CD1c-positive myeloid dendritic cell (primary cell): ENCODE measurements at regions not wholly inside any gene's neighbourhood (a gene's known extent, or its start where the extent isn't known, plus 50 kb on each side); places are given as distances from the start of the nearest gene placed in this dataset.
"Not testable (repeated sequence)": the region's sequence is repeated elsewhere in the genome, so short reads cannot be mapped to it uniquely, and the experiment has no call there.

Source experiments
- DNase-seq: peaks from one replicate; pipeline ENCODE4 v3.0.0-alpha.2; 2016; ENCODE audit errors: extremely low spot score

DNA sequence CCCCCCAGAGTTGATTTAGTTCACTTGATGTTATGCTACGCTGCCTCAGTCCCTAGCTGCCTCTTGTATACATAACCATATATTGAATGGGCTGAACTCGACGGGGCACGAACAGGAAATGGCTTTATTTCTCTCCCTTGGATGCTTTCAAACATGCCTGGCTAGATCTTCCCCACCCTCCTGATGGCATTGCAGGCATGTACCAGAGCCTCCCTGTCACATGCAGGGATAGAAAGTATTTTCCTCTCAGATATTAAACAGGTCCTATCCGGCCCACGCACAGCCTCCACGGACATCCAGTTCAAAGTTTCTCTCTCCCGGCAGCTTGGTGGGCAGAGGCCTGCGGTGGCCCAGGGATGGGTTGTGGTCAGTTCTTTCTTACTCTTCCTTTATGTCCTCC is 422.1 kb downstream of the RPS24 start:
- no peak for DNase-seq

DNA sequence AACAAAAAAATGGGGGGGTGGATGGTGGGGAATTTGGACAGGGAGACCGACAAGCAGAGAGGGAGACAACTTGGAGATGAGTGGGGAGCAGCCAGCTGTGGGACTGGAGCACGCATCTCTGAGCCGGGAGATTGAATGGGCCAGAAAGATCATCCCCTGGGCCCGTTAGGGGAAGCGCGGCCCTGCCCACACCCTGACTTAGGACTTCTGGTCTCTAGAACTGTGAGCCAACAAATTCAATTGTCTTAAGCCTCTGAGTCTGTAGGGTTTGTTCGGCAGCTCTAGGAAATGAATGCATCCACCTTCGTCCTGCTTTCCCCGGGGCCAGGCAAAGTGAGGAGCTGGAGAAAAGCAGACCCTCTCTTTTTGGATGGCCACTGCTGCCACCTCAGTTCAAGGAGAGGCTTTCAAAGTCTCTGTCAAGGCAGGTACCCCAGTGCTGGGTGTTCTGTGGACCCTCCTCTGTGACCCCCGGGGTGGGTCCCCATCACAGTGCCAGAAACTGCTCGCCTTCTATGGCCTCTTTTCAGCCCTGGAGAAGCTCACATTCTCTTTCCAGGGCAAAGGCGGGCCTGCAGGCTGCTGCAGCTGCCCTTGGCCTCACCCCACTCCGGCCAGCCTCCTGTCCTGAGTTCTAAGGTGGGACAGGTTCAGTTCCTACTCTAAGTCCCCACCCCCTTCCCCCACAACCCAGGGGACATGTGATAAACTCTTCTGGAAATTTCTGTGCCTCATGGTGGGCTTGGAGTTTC is 423.2 kb downstream of the RPS24 start:
- DNase-seq = no peak

DNA sequence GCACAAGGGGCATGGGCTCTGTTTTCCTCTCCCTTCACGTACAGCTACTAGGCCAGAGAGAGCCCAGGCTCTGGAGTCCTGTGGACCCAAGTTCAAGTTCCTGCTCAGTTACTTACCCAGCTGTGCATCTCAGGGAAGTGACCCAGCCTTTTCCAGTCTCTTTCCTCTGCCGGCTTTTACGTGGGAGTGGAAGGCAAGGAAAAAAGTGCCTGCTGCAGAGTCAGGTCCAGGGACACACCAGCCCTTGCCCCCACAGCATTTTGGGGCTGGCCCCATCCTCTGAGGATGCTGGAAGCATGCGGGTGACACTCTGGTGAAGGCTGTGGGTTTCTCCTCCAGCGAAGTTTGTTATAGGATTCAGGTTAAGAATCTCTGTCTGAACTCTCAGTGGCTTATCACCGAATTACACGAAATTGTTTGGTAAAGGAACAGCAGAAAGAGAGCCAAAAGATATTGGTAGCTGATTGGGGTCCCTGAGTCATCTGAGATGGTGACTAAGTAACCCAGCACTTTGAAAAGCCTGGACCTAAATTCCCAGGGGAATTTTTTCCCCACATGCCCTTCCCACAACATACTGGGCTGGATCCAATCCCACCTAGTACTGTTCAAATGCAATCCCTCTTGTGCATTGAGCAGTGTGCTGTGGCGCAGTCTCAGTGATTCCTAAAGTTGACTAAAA is 424.3 kb downstream of the RPS24 start:
- no peak for DNase-seq

DNA sequence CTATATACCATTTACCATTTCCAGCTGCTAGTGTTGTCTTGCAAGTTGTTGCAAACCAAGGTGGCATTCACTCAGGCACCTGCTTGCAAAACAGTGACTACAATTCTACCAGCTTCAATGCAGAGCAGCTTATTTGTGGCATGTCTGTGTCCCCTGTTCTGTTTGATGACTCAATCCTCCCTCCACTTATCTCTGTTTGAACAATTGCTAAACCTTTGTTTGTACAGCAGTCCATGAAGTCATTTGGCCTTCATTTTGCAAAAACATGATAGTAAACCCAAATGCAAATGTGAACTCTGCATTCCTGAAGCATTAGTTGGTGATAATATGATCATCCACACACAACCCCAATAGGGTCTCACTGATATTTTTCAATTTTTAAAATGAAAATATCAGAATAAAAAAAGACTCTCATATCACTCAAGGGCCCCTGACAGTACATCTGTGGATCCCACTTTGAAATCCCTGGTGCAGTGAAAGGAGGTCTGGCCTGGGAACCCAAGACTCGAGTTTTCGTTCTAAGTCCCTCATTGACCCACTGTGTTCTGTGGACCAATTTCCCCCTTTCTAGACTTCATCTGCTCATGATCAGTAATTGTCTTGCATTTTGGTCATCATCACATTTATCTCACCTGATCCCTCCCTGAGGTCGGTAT is 425.4 kb downstream of the RPS24 start:
- DNase-seq = no peak

DNA sequence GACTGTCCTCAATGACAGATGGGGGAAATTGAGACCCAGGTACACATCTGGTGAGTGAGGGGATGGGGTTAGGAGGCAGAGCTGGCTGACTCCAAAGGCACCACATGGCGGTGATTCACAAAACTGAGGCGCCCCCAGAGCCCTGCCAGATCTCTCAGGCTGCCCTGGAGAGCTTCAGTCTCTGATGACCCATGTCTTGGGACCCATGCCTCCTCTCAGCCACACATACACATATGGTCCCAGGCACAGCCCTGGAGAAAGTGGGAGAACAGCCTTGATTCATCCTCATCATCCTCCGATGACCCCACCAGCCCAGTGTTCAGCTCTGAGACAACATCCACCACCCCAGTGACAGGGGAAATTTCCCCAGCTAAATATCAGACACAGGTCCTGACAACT is 426.0 kb downstream of the RPS24 start:
- no peak for DNase-seq

DNA sequence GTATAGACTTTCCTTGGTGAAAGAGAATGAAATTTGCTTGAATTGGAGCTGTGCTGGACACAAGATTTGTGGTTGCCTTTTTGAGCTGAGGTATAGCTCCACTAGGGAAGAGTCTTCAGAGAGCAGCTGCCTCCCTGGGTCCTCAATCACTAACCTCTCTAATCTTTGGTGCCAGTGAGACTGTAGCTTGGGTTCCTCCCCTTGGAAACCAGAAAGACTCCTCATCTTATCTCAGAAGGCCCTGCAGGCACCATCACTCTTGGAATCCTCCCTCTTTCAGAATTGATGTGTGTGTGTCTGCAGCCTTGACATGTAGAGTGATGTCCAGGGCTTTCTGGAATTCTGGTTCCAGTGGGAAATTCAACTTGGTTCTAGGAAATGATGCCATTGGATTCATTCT is 426.5 kb downstream of the RPS24 start:
- DNase-seq = no peak

DNA sequence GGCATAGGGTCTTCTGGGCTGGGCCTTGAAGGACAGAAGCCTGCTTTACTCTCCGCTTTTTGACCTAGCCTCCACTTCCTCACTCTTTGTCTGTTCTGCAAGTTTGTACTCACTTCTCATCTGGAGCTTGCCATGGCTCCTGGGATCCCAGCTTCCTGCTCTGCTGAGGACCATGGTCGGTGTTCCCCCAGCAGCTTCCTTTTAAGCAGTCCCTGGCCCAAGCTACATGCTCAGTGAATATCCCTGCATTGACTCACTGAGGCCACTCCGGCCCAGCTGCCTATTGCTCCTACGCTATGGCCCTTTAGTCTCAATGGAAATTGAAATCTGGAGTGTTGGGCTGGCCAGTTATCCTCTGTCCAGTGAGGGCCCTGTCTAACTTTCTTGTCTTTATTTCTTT is 427.7 kb downstream of the RPS24 start:
- DNase-seq = no peak

DNA sequence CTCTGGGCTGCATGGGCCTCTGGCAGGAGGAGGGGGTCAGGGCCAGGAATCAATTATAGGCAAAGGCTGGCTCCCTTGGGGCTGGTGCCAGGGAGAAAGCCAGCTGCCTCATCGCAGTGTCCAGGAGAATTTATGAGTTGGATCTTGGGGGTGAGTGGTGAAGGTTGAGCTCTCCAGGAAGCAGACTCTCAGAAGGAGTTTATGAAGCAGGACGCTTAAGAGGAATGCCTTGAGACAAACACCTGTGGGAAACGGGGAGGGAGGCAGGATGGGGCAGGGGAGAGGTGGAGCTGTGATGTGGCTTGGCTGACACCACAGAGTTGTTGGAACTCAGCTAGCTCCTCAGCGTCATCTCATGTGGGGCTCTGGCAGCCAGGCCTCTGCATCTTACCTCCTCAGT is 428.5 kb downstream of the RPS24 start:
- no peak for DNase-seq

DNA sequence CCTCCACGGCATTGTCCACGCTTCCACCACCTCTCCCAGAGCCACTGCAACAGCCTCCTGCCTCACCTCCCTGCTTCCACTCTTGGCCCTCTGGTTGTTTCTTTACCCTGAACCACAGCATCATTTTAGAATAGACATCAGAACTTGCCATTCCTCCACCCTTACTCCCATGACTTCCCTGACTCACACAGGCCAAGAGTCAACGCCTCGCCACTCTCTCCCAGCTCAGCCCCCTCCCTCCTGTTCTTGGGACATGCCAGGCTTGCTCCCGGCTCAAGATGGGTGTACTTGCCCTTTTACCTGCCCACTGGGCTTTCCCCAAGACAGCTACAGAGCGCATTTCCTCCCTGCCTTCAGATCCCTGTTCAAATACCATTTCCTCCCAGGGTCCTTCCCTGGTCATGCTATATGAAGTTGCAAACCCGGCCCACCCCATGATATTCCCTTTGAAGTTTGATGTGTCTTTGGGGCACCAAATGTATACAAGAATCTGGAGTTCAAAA is 429.1 kb downstream of the RPS24 start:
- DNase-seq = no peak

DNA sequence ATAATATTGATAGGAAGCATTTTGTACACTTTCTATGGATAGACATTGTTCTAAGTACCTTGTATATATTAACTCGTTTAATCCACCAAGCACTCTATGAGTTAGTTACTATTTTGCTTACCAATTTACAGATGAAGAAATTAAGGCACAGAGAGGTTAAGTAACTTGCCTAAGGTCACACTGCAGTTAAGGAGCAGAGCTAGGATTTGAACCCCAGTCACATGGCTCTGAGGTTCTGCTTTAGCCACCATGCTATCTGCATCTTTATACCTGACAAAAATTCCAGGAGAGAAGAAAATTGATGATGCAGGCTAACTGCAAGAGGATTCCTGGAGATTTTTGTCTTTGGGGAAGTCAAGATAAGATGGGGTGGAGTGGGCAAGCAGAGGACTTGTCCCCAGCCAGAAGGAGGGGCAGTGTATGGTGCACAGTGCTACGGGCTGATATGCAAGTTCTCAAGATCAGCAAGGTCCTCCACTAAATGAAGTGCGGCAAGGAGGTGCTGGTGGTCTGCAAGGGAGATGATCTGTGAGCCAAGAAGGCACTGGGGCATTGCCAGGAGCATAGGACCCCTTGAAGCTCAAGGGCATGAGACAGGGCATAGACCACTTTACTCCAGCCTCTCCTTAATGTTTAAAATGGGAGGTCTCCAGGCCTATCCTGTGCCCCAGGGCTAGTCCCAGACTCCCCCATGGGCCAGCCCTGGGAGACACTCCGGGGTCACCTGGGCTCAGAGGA is 430.6 kb downstream of the RPS24 start:
- DNase-seq = no peak

DNA sequence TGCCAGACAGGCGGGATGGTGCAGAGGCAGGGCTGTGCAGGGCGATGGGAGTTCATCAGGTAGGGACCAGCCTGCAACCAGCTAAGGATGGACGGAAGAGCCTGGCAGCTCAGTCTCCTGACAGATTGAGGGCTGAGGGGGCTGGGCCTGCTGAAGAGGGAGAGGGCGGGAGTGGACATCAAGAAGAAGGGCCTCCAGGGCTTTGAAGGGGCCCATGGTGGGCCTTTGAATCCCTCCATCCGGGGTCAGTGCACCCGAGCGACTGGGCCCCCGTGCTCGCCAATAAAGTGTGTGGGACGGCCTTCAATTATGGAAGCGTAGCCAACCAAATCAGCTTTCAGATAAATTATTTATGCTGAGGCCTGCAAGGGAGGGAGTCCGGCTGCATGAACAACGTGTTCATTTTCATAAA is 431.2 kb downstream of the RPS24 start:
- no peak for DNase-seq

DNA sequence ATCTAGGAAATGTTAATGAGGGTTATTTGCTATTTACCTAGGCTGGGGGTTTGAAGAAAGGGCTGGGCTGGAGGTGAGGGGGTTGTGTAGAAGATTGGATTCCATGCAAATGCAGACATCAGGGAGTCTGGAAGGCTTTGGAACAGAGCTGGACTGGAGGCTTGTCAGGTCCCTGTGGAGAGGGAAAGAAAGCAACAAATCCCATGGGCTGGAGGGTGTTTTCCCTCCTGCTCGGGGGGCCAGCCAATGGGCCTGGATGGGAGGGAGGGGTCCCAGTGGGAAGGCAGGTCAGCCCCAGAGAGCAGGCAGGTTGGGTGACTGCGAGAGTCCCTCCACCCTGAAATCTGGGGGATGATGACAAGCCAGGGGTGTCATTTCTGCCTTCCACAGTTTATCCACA is 431.8 kb downstream of the RPS24 start:
- DNase-seq = no peak

DNA sequence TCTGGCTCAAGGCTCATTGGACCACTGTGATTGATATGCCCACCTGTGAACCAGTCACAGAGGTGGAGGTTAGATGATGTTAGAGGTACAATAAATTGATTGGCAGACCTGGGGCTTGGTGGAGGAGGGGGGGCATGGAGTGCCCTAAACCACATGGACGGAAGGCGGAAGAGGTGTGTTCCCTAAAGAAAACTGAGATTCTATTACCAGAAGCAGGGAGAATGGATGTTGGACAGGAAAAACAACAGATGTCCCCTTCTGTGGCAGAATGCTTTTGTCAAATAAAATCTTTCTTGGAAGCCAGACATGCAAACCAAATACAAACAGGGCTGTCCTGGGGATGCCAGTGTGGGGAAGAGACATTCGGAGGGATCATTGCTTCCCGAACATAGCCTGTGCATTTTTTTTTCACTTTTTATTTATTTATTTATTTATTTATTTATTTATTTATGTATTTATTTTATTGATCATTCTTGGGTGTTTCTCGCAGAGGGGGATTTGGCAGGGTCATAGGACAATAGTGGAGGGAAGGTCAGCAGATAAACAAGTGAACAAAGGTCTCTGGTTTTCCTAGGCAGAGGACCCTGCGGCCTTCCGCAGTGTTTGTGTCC is 433.9 kb downstream of the RPS24 start:
- DNase-seq = no peak

DNA sequence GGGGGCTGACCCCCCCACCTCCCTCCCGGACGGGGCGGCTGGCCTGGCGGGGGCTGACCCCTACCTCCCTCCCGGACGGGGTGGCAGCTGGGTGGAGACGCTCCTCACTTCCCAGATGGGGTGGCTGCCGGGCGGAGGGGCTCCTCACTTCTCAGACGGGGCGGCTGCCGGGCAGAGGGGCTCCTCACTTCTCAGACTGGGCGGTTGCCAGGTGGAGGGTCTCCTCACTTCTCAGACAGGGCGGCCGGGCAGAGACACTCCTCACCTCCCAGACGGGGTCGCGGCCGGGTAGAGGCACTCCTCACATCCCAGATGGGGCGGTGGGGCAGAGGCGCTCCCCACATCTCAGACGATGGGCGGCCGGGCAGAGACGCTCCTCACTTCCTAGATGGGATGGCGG is 435.1 kb downstream of the RPS24 start:
- DNase-seq = not testable (repeated sequence)

DNA sequence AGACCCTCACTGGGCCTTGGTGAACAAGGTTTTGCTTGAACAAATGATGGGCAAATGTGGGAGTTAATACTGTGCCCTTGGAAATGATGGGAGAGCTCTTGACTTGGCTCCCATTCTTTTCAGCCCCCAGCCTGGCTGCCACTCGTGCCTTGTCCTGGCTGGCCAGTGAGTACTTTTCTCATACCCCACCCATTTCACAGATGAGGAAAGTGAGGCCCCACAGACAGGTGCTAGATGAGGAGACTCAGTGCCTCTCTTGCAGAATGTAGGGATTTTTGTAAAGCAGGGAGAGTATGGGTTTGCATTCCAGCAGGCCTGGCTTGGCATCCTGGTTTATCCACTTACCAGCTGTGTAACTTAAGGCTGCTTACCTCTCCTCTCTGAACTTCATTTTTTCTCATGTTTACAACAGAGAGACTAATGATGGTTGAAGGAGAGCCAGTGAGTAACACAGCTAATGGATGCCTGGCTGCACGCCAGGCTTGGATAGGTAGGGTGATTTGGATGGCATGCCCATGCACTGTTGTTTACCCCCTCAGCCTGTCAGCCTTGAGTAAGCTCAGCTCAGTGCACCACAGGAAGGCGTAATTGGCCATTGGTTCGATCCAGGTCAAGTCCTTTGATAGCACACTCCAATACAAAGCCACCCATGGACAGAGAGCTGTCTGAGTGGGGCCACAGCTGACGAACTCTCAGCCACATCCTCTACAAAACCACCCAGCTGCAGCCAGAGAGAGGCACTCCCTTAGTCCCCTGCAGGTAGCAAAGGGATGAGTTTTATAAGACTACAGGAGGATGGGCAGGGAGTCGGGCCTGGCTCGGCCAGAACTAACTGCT is 436.8 kb downstream of the RPS24 start:
- no peak for DNase-seq

DNA sequence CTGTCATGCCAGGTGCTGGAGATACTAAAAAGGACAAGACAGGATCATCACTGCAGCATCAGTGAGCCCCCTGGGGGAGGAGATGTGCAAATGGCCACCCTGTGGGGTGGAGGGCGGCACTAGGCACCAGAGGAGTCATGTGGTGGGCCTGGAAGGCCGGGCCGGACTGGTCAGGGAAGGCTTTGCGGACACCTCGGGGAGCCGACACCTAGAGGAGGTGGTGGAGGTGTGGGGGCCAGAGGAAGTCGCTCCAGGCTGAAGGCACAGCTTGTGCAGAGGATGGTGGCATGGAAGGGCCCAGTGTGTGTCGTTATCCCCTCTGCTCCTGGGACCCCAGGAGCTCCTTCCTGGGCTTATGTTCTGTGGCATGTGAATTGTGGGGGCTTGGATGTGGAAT is 437.7 kb downstream of the RPS24 start:
- DNase-seq = no peak

DNA sequence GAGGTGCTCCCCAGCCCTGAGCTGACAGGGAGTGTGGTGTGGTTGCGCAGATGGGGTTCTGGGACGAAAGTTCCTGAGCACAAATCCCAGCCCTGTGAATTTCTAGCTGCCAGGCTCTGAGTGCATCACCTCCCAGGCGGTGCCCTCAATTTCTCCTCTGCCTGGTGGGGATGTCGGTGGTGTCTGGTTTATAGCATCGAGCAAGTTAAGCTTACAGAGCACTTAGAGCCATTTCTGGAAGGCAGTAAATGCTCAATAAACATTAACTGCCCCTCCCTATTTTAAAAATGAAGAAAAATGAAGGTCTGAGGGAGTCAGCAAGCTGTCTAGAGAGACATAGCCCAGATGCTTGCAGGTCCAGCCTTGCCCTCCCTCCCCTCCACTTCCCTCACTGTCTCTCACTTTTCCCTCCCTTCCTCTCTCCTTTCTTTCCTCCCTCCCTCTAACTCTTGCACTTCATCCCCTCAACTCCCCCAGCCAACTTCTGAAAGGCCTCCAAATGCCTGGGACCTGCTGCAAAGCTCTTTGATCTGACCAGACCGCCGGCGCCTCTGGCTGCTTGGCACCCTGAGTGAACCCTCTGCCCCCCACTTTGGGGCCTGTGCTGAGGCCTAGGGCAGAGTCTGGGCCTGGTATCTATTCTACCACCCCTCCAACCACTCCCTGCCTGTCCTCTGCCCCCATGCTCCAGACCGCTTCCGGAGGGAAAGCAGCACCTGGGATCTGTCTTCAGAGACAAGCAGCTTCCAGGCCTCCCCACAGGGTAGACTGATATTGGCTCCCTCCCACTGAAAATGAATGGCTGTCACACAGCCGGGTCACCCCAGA is 438.3 kb downstream of the RPS24 start:
- no peak for DNase-seq

DNA sequence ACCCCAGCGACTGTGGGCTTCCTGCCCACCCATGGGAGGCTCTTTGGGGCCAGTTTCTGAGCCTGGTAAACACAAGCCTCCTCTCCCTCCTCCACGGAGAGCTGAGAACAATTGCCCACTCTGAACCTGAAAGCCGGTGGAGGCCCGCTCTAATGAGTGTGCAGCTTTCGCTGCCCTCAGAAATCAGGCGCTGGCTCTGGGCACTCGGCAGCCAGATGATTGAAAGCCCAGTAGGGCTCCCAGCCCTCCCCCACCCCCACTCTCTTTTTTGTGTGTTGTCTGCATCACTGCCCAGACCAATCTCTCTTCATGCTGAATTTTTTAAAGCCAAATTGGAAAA is 438.9 kb downstream of the RPS24 start:
- DNase-seq = no peak

DNA sequence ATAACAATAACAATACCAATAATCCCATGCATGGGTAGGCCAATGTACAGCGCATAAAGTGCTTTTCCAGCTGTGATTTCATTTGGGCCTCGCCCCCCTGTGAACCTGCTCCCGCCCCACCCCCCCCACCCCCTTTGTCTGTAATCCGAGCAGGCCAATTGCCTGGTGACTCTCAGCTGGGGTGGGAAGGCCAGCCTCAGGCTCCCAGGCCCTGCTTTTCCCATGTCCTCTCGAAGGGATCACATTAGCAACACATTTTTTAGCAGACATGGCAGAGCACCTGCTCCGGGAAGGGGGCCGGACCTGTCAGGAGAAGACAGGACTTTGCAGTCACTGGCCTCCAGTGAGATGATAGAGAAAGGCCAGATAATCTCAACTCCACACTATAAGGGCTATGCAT is 439.3 kb downstream of the RPS24 start:
- no peak for DNase-seq

DNA sequence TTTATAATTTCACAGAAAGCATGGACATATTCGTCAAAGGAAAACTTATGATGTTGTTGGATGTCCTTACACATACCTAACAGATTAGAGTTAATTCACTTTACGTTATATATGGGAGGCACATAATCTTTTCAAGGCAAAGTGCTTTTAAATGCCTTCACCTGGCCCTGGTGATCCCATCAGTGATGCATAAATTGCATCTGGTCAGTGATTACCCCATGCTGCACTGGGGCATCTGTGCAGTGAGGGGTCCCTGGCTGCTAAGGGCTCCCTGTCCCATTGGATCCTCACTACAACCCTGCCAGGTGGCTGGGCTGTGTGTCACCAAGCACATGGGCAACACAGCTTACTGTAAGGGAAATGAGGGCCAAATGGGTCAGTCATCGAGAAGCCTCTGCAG is 441.1 kb downstream of the RPS24 start:
- DNase-seq = no peak
